ENCODE measurements at regions not wholly inside any gene's neighbourhood (a gene's known extent, or its start where the extent isn't known, plus 50 kb on each side); places are given as distances from the start of the nearest gene placed in this dataset.

GRCh38 chr11:32231909-32232493 is 141.1 kb downstream of the RCN1 start:
- TF ChIP-seq CTCF (IDR thresholded peaks at IDR 0.05; ENCODE audit: control insufficient read depth, extremely low read depth, insufficient read depth) = peak; percentile 88
- DNase-seq (ENCODE audit: low read depth) = peak; percentile 7
- no peak overlapping the region for H3K4me3 ChIP-seq (ENCODE audit: low read depth, low read length)

- no peak for TF ChIP-seq CTCF (IDR thresholded peaks at IDR 0.05; ENCODE audit: control insufficient read depth, extremely low read depth, insufficient read depth)
- no peak overlapping the region for H3K4me3 ChIP-seq (ENCODE audit: low read depth, low read length)
- DNase-seq (ENCODE audit: low read depth) = no peak
Observed at GRCh38 chr11:32232516-32232915, 141.6 kb downstream of the RCN1 start.

GRCh38 chr11:32233276-32233675 is 142.4 kb downstream of the RCN1 start:
- no peak overlapping the region for H3K4me3 ChIP-seq (ENCODE audit: low read depth, low read length)
- TF ChIP-seq CTCF (IDR thresholded peaks at IDR 0.05; ENCODE audit: control insufficient read depth, extremely low read depth, insufficient read depth) = no peak
- DNase-seq (ENCODE audit: low read depth) = no peak

GRCh38 chr11:32233928-32234327 is 143.1 kb downstream of the RCN1 start:
- no peak for DNase-seq (ENCODE audit: low read depth)
- no peak for TF ChIP-seq CTCF (IDR thresholded peaks at IDR 0.05; ENCODE audit: control insufficient read depth, extremely low read depth, insufficient read depth)

GRCh38 chr11:32244453-32244852 is 153.6 kb downstream of the RCN1 start:
- H3K4me3 ChIP-seq (ENCODE audit: low read depth, low read length) = no peak overlapping the region
- no peak for TF ChIP-seq CTCF (IDR thresholded peaks at IDR 0.05; ENCODE audit: control insufficient read depth, extremely low read depth, insufficient read depth)

More at GRCh38 chr11:32233928-32234327, 143.1 kb downstream of the RCN1 start:
- no peak overlapping the region for H3K4me3 ChIP-seq (ENCODE audit: low read depth, low read length)

GRCh38 chr11:32253706-32254105 is 162.8 kb downstream of the RCN1 start:
- H3K4me3 ChIP-seq (ENCODE audit: low read depth, low read length) = no peak overlapping the region
- DNase-seq (ENCODE audit: low read depth) = no peak
- no peak for TF ChIP-seq CTCF (IDR thresholded peaks at IDR 0.05; ENCODE audit: control insufficient read depth, extremely low read depth, insufficient read depth)

More at GRCh38 chr11:32244453-32244852, 153.6 kb downstream of the RCN1 start:
- no peak for DNase-seq (ENCODE audit: low read depth)

- no peak for TF ChIP-seq CTCF (IDR thresholded peaks at IDR 0.05; ENCODE audit: control insufficient read depth, extremely low read depth, insufficient read depth)
- no peak overlapping the region for H3K4me3 ChIP-seq (ENCODE audit: low read depth, low read length)
- DNase-seq (ENCODE audit: low read depth) = no peak
Observed at GRCh38 chr11:32255841-32256240, 165.0 kb downstream of the RCN1 start.
